ENCODE measurements at regions not wholly inside any gene's neighbourhood (a gene's known extent, or its start where the extent isn't known, plus 50 kb on each side); places are given as distances from the start of the nearest gene placed in this dataset.

- ChIA-PET POLR2A (no interaction called here), CTCF (interaction anchor here (1.3 kb wide), 1 partner anchor 319 kb away, joined by 3 read pairs; no protein-coding TSS in a partner anchor)
- DNase-seq (ENCODE audit: low read depth), result no peak
- Histone ChIP-seq H3K36me3 (ENCODE audit: control insufficient read depth, insufficient read depth, low read length) (no peaks in the 10 kb centered on the region), H3K27me3 (ENCODE audit: control insufficient read depth, insufficient read depth, low read length) (peaks cover 5% of the 10 kb centered on the region; the same call in 1 of the 2 replicates), H3K4me3 (ENCODE audit: low read depth, low read length) (no peak overlapping the region)
- TF ChIP-seq, protein P1, sequence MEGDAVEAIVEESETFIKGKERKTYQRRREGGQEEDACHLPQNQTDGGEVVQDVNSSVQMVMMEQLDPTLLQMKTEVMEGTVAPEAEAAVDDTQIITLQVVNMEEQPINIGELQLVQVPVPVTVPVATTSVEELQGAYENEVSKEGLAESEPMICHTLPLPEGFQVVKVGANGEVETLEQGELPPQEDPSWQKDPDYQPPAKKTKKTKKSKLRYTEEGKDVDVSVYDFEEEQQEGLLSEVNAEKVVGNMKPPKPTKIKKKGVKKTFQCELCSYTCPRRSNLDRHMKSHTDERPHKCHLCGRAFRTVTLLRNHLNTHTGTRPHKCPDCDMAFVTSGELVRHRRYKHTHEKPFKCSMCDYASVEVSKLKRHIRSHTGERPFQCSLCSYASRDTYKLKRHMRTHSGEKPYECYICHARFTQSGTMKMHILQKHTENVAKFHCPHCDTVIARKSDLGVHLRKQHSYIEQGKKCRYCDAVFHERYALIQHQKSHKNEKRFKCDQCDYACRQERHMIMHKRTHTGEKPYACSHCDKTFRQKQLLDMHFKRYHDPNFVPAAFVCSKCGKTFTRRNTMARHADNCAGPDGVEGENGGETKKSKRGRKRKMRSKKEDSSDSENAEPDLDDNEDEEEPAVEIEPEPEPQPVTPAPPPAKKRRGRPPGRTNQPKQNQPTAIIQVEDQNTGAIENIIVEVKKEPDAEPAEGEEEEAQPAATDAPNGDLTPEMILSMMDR (IDR thresholded peaks at IDR 0.05; ENCODE audit: insufficient read depth, low read depth, low read length), result no peak
Observed at GRCh38 chr9:7228726-7229125, 471.0 kb downstream of the KDM4C start.

- DNase-seq (ENCODE audit: low read depth), result no peak
- TF ChIP-seq, protein P1 (IDR thresholded peaks at IDR 0.05; ENCODE audit: insufficient read depth, low read depth, low read length), result no peak
- H3K36me3 ChIP-seq (ENCODE audit: control insufficient read depth, insufficient read depth, low read length), result no peaks in the 10 kb centered on the region
- H3K4me3 ChIP-seq (ENCODE audit: low read depth, low read length), result no peak overlapping the region
- CTCF ChIA-PET, result interaction anchor here (1.3 kb wide), 1 partner anchor 319 kb away, joined by 3 read pairs; no protein-coding TSS in a partner anchor
- POLR2A ChIA-PET, result no interaction called here
- peaks cover 5% of the 10 kb centered on the region; the same call in 1 of the 2 replicates for H3K27me3 ChIP-seq (ENCODE audit: control insufficient read depth, insufficient read depth, low read length)
Observed at GRCh38 chr9:7227951-7228350, 470.2 kb downstream of the KDM4C start.

GRCh38 chr9:7226007-7226640 is 468.4 kb downstream of the KDM4C start:
- no peaks in the 10 kb centered on the region for H3K36me3 ChIP-seq (ENCODE audit: control insufficient read depth, insufficient read depth, low read length)
- DNase-seq (ENCODE audit: low read depth), result no peak
- TF ChIP-seq, protein P1 (IDR thresholded peaks at IDR 0.05; ENCODE audit: insufficient read depth, low read depth, low read length), result no peak
- POLR2A ChIA-PET, result no interaction called here
- CTCF ChIA-PET, result interaction anchor here (1.0 kb wide), 1 partner anchor 8 kb away, joined by 4 read pairs; no protein-coding TSS in a partner anchor
- no peak overlapping the region for H3K4me3 ChIP-seq (ENCODE audit: low read depth, low read length)
- H3K27me3 ChIP-seq (ENCODE audit: control insufficient read depth, insufficient read depth, low read length), result peaks cover 5% of the 10 kb centered on the region; the same call in 1 of the 2 replicates

Measured in BJ (cell line).